Fibroblast of skin of left biceps (primary cell): ENCODE measurements at regions not wholly inside any gene's neighbourhood (a gene's known extent, or its start where the extent isn't known, plus 50 kb on each side); places are given as distances from the start of the nearest gene placed in this dataset.

Source experiments
- DNase-seq, 2 experiments: peaks; one replicate each; pipeline ENCODE4 v3.0.0-alpha.2; 2013; ENCODE audit warnings: low read depth in 2 of 2

DNA sequence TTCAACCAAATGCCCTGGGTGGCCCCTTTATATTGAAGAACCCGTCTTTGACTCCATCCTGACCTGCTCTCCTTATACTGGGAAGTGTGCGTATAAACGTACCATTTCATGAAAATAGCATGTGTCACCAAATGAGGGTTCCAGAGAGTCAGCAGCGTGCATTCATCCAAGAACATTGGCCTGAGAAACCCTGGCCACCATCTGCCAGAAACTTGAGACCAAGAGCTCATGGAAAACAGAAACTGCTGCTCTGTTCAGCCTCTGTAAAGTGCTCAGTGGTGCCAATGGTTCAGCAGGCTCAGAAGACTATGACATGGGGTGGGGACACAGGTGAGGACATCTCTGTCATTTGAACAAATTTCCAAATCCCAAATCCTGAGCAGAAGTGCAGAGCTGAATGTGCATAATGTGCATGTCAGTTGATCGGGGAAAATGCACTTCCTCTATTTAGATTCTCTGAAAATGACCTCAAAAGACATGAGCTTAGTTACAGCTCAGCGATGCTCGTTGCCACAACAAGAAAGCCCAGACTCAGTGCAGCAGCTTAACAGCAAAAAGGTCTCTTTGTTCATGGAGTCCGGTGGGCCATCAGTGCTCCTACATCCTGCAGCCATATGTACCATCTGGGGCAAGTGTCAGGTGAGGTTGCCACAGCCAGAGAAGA is 176.1 kb downstream of the ATPSCKMT start:
- no peak for DNase-seq

GRCh38 chr5:10069637-10070313 is 179.9 kb downstream of the ATPSCKMT start:
- DNase-seq: no peak

DNA sequence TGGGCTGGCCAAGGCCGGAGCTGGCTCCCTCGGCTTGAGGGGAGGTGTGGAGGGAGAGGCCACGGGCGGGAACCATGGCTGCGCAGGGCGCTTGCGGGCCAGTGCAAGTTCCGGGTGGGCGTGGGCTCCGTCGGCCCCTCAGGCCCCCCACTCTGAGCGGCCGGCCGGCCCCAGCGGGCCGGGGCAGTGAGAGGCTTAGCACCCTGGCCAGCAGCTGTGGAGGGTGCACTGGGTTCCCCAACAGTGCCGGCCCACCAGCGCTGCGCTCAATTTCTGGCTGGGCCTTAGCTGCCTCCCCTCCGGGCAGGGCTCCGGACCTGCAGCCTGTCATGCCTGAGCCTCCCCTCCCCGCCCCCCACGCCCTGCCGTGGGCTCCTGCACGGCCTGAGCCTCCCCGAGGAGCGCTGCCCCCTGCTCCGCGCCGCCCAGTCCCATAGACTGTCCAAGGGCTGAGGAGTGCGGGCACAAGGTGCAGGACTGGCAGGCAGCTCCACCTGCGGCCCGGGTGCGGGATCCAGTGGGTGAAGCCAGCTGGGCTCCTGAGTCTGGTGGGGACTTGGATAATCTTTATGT is 184.2 kb downstream of the ATPSCKMT start:
- no peak for DNase-seq

DNA sequence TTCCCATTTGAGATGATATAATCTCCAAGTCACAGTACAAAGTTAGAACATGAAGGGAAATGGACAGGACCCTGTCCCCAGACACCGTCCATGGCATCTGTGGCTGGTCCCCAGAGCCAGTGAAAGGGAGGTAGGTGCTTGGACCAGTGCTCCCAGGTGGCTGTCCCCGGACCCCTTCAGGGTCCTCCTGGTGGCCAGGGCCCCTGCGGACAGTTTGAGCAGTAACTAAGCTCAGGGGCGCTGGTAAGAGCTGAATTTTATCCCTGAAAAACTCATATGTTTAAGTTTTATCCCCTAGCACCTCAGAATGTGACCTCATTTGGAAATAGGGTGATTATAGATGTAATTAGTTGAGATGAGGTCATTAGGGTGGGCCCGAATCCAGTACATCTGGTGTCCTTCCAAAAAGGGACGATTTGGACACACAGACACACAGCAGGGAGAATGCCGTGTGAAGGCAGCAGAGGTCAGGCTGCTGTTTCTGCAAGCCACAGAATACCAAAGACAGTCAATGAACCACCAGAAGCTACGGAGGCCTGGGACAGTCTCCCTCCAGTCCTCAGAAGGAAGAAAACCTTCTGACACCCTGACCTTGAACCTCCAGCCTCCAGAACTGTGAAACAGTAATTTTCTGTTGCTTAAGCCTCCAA is 185.0 kb downstream of the ATPSCKMT start:
- no peak for DNase-seq

DNA sequence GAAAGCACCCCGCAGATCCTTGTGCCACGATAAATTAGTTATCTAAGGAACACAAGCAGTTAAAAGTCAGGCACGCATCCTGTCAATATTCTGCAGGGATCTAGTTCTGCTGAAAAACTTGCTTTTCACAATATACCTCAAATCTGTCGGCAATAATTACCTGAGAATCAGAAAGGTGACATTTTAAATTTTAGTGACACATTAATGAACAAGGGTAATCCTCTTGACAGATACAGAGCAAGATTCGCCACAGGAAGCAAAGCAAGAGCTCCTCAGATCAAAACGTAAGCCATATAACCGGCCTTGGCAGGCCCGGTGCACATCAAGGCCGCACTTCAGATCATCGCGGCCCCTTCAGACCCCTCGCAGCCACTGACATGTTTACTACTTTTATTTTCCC is 185.7 kb downstream of the ATPSCKMT start:
- no peak for DNase-seq

DNA sequence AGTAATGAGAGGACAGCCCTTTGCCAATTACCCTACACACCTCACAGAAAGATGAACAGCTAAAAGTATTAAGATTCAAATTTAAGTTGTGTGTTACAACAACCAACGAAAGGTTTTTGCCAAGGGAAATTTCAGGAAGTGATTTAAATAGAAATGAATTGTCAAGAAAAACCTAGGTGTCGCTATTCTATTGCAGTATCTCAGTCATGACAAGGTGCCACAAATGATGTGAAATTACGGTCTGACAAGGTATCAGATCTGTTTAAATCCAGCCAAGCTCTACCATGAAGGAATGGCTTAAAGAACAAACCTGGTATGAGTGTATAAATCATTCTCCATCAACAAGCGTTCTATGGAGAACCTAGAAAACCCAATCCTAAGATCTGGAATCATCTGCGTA is 189.7 kb downstream of the ATPSCKMT start:
- DNase-seq: no peak

DNA sequence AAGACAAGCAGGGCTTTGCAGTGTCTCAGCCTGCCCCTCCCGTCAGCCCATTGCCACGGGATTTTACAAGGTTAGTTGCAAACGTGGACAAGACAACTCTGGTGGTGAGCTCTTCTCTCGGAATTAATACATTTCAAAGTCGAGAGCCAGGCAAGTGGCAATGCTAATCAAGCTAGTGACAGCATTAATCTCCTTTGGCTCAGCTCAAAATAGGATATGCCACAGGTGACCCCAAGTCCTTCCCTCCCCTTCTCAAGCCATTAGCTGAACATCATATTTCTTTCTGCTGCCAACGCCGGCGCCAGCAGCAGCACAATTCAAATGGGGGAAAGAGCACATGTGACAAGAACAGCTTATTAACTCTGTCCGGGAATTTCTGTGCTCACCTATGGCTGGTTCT is 190.1 kb downstream of the ATPSCKMT start:
- DNase-seq: no peak

GRCh38 chr5:10057356-10057755 is 192.3 kb downstream of the ATPSCKMT start:
- no peak for DNase-seq

DNA sequence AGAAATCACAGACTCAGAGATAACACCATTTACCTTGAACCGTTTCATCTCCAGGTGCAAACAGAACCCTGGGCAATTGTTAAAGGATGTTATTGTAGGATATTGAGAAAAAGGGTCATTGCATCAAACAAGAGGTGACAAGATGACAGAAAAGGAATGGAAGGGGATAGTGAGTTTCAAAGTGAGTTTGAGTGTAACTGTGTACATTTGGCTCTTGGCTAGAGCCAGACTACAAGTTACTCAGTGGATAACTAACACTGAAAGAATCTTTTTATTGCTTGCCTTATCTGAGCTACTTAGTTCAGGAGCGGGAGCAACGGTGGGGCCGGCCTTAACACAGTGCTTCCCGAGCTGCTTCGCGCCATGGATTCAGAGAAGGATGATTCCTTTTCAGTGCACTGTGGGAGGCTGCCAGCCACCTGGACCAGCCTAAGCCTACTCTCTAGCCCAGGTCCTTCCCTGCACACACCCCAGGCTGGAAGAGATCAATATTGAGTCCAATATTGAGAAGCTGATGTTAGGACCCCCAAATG is 193.4 kb downstream of the ATPSCKMT start:
- no peak for DNase-seq

GRCh38 chr5:10049858-10050455 is 199.7 kb downstream of the ATPSCKMT start:
- DNase-seq: peak in 1 of 2 experiments; percentile 29

GRCh38 chr5:10046676-10047075 is 203.0 kb downstream of the ATPSCKMT start:
- no peak for DNase-seq

- no peak for DNase-seq
These were observed 204.3 kb downstream of the ATPSCKMT start for GRCh38 chr5:10045376-10045775.

DNA sequence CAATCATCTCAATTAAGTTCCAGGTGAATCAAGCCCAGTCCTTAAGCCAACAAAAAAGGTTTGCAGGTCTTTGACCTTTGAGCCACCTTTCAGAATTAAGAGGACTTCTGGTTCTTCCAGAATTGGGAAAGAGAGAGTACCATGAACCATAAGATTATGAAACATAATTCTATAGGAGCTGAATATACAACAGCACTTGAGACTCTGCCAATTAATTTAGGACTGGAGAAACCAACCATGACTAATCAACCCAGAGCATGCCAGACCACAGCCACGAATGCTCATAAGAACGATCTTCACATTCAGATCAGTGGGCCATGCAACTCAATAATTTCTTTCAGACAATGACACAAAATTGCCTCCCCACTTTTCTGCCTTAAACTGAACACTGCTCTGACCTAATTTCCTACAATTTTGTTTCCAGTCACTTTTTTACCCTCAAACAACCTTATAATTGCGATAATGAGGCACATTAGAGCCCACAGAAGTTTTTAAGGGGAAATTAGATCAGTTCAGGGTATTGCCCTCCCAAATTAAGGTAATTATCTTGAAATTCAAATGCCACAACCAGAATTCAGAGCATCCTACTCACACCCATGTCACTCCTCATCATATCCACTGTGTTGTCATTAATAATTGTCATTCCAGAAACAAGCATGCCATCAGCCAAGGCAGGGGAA is 213.4 kb downstream of the ATPSCKMT start:
- DNase-seq: peak; percentile 81 to 84

- no peak for DNase-seq
These were observed 215.7 kb downstream of the ATPSCKMT start for GRCh38 chr5:10034001-10034400.

- no peak for DNase-seq
These were observed 217.9 kb downstream of the ATPSCKMT start for GRCh38 chr5:10031817-10032216.

GRCh38 chr5:10030219-10030831 is 219.4 kb downstream of the ATPSCKMT start:
- no peak for DNase-seq

GRCh38 chr5:10023494-10023893 is 226.2 kb downstream of the ATPSCKMT start:
- DNase-seq: no peak

GRCh38 chr5:10021248-10021647 is 228.4 kb downstream of the ATPSCKMT start:
- DNase-seq: no peak

GRCh38 chr5:10019236-10019635 is 230.5 kb downstream of the ATPSCKMT start:
- DNase-seq: no peak

DNA sequence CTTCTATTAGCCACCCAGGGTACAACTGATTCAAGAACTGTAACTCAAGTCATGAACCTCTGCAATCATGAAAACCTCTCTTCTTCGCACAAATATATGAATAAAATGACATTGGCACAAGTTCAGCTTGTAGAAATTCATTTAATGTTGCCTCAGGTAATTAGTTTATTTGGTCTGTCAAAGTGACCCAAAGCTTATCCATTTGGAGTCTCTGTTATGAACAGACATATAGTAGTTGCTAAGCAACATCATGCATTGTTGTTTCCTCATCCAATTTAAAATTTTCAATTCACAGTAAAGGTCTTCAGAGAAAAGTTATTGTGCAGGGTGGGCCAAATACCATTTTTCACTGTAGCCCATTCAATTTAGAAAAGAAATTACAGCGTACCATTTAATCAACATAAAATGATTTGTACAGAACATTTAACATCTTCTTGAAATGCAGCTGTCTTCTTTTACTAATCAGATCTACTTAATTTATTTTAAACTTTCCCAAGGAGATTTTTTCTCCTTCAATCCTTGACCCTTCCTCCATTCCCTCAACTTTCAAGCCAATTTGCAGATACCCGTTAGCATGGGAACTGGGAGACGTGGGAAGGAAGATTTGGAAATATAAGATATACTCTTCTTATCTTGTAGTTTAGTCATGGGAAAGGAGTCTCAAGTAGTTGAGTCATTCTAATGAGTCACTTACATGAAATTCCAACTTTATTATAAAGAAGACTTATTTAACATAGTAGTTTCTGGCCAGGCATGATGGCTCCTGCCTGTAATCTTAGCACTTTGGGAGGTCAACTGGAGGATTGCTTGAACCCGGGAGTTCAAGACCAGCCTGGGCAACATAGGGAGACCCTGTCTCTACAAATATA is 231.3 kb downstream of the ATPSCKMT start:
- peak; percentile 54 to 75 for DNase-seq
